Heart right ventricle (tissue), 16 donors: ENCODE measurements at regions not wholly inside any gene's neighbourhood (a gene's known extent, or its start where the extent isn't known, plus 50 kb on each side); places are given as distances from the start of the nearest gene placed in this dataset.

ENCODE experiments used
- ATAC-seq, 8 donors: fragments of 200-7000 bp; cut with Tn5 transposase; one replicate each; pipeline ENCODE4 v1.9.1; 2020; ENCODE audit warnings: mild to moderate bottlenecking in 8 of 8, moderate library complexity in 8 of 8, moderate number of reproducible peaks in 1 of 8
- DNase-seq, 2 donors: peaks; one replicate each; pipeline ENCODE4 v3.0.0-alpha.2; 2020
- H3K27ac ChIP-seq, 10 donors: fragments of 200-600 bp; sonication (generic) in 2 of 10; one replicate each; pipeline versions ENCODE4 v1.5.0 to v1.8.0; 2020 to 2022; ENCODE audit warnings: mild to moderate bottlenecking in 3 of 10
- H3K27me3 ChIP-seq, 7 donors: fragments of 200-600 bp; one replicate each; pipeline ENCODE4 v1.8.0; 2021 to 2022; ENCODE audit warnings: mild to moderate bottlenecking in 2 of 7
- H3K36me3 ChIP-seq, 9 donors: fragments of 200-600 bp; sonication (generic) in 1 of 9; one replicate each; pipeline versions ENCODE4 v1.5.0 to v1.8.0; 2020 to 2022; ENCODE audit warnings: mild to moderate bottlenecking in 2 of 9
- H3K4me1 ChIP-seq, 9 donors: fragments of 200-600 bp; sonication (generic) in 1 of 9; one replicate each; pipeline versions ENCODE4 v1.5.0 to v1.8.0; 2020 to 2022; ENCODE audit warnings: mild to moderate bottlenecking in 4 of 9
- H3K4me3 ChIP-seq, 10 donors: fragments of 200-600 bp; sonication (generic) in 2 of 10; one replicate each; pipeline versions ENCODE4 v1.5.0 to v1.8.0; 2020 to 2022; ENCODE audit warnings: mild to moderate bottlenecking in 7 of 10, moderate library complexity in 2 of 10
- H3K9me3 ChIP-seq, 11 donors: fragments of 200-600 bp in 10 of 11; sonication (generic) in 2 of 11; one replicate each; pipeline versions ENCODE4 v1.5.0 to v1.8.0; 2013 to 2022; ENCODE audit warnings: mild to moderate bottlenecking in 2 of 11, control low read depth in 1 of 11, moderate library complexity in 1 of 11
- CTCF ChIP-seq, 9 donors: fragments of 200-600 bp; sonication (generic) in 2 of 9; IDR thresholded peaks; one replicate each; pipeline versions ENCODE4 v1.5.0 to v1.8.0; 2021 to 2022; ENCODE audit warnings: antibody characterized with exemption in 9 of 9, mild to moderate bottlenecking in 5 of 9, moderate library complexity in 1 of 9
- WGBS, 2 donors: extraction: QIAGEN DNeasy Blood & Tissue Kit; methylation state at CpG; one replicate each; pipeline ENCODE4 v1.1.7; 2013; ENCODE audit warnings: inconsistent platforms in 1 of 2; 5-methylcytosine and 5-hydroxymethylcytosine counted together
- intact Hi-C, 10 donors: fragments of 100-400 bp; cut with DNase I; formaldehyde crosslinking; loops; one replicate each; pipeline versions ENCODE4 v1.11.1 to v1.14.2; 2022
- donor health status: Arrhythmogenic right ventricular cardiomyopathy.
- donor health status: ischemic (EF 13 %, LVEDD 7.1; RV severe dilation, severe dysfunction).
- donor health status: healthy with polysubstance abuse.
- donor health status: DM: no; HTN: yes; CAD: no.
- donor health status: DM: no; HTN: no; CAD: no.
- donor health status: ischemic (EF 25% LVEDD 6.9; RV normal size, moderate dysfunction).
- donor health status: ischemic (EF 25% LVEDD 5.7; RV mildly dilated, moderate dysfunction).
- donor health status: healthy.
- donor health status: DM: yes; HTN: yes; CAD: no.
- donor health status: Ischemic cardiomyopathy.
- donor health status: ischemic (EF 35%, LVEDD 5.7; RV mildly dilated, moderate dysfunction).
- donor health status: nonischemic (EF 11% LVEDD 7.7; RV severe dilation, severe dysfunction).
- donor health status: DM: yes; HTN: yes; CAD: no.
- donor health status: PGD.
- donor health status: ischemic (EF 29% LVEDD 5.4; RV normal size, mild dysfunction).
- donor health status: nonischemic (EF 23%, LVEDD 6.1; RV moderate dilation, normal function).

DNA sequence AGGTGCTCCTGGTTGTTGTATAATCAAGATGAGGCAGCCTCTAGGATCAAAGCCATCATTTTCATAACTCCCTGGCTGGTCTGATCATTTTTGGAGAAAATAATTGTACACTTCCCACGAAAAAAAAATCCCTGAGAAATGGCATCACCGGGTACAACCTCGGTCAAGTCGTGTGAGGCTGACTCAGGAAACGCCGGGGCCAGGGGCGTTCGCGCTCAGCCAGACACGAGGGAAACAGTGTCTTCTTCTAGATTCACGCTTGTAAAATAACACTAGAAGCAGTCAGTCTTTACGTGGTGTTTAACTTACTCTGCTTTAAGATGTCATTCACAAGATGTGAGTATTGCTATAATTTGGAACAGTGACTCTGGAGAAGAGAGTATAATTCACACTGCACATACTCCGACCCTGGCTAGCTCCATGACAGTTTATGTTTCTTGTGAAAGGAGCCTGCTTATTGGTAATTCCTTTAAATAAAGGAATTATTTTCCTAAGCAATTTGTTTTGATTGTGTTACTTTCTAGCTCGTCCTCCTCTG, 109.0 kb upstream of the SOX1 start:
- no peak for TF ChIP-seq CTCF (IDR thresholded peaks at IDR 0.05)
- no peaks in the 10 kb centered on the region for H3K36me3 ChIP-seq
- H3K27me3 ChIP-seq: peaks cover 0 to 42% (median 30%) of the 10 kb centered on the region in 7 donors
- H3K4me3 ChIP-seq: no peak overlapping the region
- no peak for ATAC-seq
- no peaks in the 10 kb centered on the region for H3K9me3 ChIP-seq
- intact Hi-C loops: no loop called here
- WGBS, 2 donors: 76% methylated on average over 14 of the region's 14 CpGs
- no peak overlapping the region for H3K27ac ChIP-seq
- no peaks in the 10 kb centered on the region for H3K4me1 ChIP-seq
- no peak for DNase-seq

DNA sequence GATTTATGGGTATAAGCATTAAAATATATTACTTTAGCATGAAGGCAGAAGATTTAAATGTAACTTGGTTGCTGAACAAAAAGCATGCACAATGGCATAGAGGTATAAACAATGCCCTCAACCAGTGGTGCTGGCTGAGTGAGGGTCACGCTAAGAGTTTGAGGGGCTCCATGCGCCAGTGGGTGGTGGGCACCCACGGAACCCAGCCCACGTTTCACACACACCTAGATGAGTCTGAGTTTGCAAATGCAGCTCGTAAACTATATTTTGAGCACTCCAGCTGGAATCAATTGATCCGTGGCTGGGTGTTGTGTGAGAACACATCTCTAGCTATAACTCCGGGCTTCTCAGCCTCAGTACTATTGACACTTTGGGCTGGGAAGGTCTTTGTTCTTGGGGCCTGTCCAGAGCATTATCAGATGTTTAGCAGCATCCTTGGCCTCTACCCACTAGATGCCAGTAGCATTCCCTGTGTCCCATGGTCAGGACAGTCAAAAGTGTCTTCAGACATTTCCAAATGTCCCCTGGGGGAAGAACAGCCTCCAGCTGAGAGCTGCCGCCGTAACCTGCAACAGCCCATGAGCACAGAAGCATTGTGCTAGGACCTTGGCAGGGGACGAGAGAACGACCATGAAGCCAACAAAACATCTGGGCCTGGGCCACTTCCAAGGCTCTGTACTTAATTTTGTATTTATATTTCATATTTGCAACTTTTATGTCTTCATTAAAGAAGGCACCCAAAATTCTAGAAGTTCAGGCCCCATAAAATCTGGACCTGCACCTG, 108.1 kb upstream of the SOX1 start:
- no peak for DNase-seq
- Histone ChIP-seq H3K4me3 (no peak overlapping the region), H3K27ac (no peak overlapping the region), H3K9me3 (no peaks in the 10 kb centered on the region), H3K4me1 (no peaks in the 10 kb centered on the region), H3K36me3 (no peaks in the 10 kb centered on the region), H3K27me3 (peaks cover 0 to 34% (median 24%) of the 10 kb centered on the region in 7 donors)
- WGBS, 2 donors: 77 to 82% methylated on average over 11 of the region's 11 CpGs
- intact Hi-C loops: no loop called here
- no peak for TF ChIP-seq CTCF (IDR thresholded peaks at IDR 0.05)
- no peak for ATAC-seq

DNA sequence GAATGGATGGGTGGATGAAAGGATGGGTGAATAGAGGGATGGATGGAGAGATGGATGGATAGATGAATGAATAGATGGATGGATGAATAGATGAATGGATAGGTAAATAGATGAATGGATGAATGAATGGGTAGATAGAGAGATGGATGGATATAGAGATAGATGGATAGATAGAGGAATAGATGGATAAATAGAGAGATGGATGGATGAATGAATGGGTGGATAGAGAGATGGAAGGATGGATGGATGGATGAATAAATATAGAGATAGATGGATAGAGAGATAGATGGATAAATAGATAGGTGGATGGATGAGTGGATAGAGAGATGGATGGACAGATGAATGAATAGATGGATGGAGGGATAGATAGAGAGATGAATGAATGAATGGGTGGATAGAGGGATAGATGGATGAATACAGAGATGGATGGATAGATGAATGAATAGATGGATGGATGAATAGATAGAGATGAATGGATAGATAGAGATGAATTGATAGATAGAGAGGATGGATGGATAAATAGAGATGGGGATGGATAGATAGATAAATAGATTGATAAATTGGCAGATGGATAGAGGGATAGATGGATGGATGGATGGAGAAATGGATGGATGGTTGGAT, 106.7 kb upstream of the SOX1 start:
- Histone ChIP-seq H3K4me3 (no peak overlapping the region), H3K4me1 (no peaks in the 10 kb centered on the region), H3K27ac (no peak overlapping the region), H3K9me3 (no peaks in the 10 kb centered on the region), H3K27me3 (peaks cover 0 to 22% (median 15%) of the 10 kb centered on the region in 7 donors), H3K36me3 (no peaks in the 10 kb centered on the region)
- intact Hi-C loops: no loop called here
- no peak for DNase-seq
- no peak for ATAC-seq
- no peak for TF ChIP-seq CTCF (IDR thresholded peaks at IDR 0.05)

- Histone ChIP-seq H3K4me3 (no peak overlapping the region), H3K27ac (no peak overlapping the region), H3K27me3 (peaks cover 0 to 15% (median 5%) of the 10 kb centered on the region in 7 donors), H3K4me1 (no peaks in the 10 kb centered on the region), H3K36me3 (no peaks in the 10 kb centered on the region), H3K9me3 (no peaks in the 10 kb centered on the region)
- WGBS, 2 donors: 73 to 87% methylated on average over 10 of the region's 10 CpGs
- intact Hi-C loops: no loop called here
- TF ChIP-seq CTCF (IDR thresholded peaks at IDR 0.05): no peak
- no peak for DNase-seq
- no peak for ATAC-seq
Measured at GRCh38 chr13:111961236-111961635, 105.7 kb upstream of the SOX1 start.
